H1 (cell line): ENCODE measurements at regions not wholly inside any gene's neighbourhood (a gene's known extent, or its start where the extent isn't known, plus 50 kb on each side); places are given as distances from the start of the nearest gene placed in this dataset.

Experiments
- CTCF ChIA-PET: fragments of 300-600 bp; sonication (Branson Sonifier 250); formaldehyde crosslinking; loops from one replicate; lab custom pipeline; 2021; ENCODE audit not compliant: partially characterized antibody; lab: Charles Lee
- POLR2A ChIA-PET: fragments of 300-600 bp; sonication (Branson Sonifier 250); formaldehyde crosslinking; loops from one replicate; lab custom pipeline; 2021; ENCODE audit warnings: inconsistent platforms; ENCODE audit not compliant: partially characterized antibody; lab: Charles Lee
- DNase-seq, 2 experiments: peaks; one replicate each; pipeline versions ENCODE4 v3.0.0 to v3.0.0-alpha.2; 2010 to 2022; ENCODE audit warnings: low spot score in 2 of 2, low read depth in 1 of 2, mixed read lengths in 1 of 2
- FAIRE-seq: peaks from 2 replicates; lab custom pipeline; 2011; peaks lifted over from hg19 to GRCh38; lab: Jason Lieb, UNC
- H2AFZ ChIP-seq: 2 replicates; pipeline ENCODE4 v1.8.1; 2012; ENCODE audit warnings: low read length, inconsistent platforms
- H2AK5ac ChIP-seq: 2 replicates; pipeline ENCODE4 v1.6.1; 2013; ENCODE audit warnings: low read depth, low read length
- H2BK120ac ChIP-seq: replicated peaks from 2 replicates; pipeline ENCODE3; 2013; ENCODE audit warnings: low read depth, low read length, inconsistent platforms
- H2BK12ac ChIP-seq: 2 replicates; pipeline ENCODE4 v1.6.1; 2013; ENCODE audit warnings: low read depth, low read length
- H2BK15ac ChIP-seq: 2 replicates; pipeline ENCODE4 v1.6.1; 2013; ENCODE audit warnings: low read length
- H2BK20ac ChIP-seq: 2 replicates; pipeline ENCODE4 v1.6.1; 2013; ENCODE audit warnings: low read length
- H2BK5ac ChIP-seq: 2 replicates; pipeline ENCODE4 v1.6.1; 2013; ENCODE audit warnings: low read depth, low read length
- H3K14ac ChIP-seq: 2 replicates; pipeline ENCODE4 v1.6.1; 2013; ENCODE audit warnings: inconsistent platforms; ENCODE audit not compliant: insufficient read length
- H3K18ac ChIP-seq: 2 replicates; pipeline ENCODE4 v1.6.1; 2013; ENCODE audit warnings: low read length; ENCODE audit errors: extremely low read depth
- H3K23ac ChIP-seq: 2 replicates; pipeline ENCODE4 v1.6.1; 2013; ENCODE audit warnings: inconsistent platforms; ENCODE audit not compliant: insufficient read length
- H3K23me2 ChIP-seq: 2 replicates; pipeline ENCODE4 v1.6.1; 2013; ENCODE audit warnings: low read depth, low read length
- H3K27ac ChIP-seq: 2 replicates; pipeline ENCODE4 v1.6.1; 2011; ENCODE audit warnings: low read depth, low read length, inconsistent platforms
- H3K27me3 ChIP-seq, 4 experiments: replicated peaks in 1 of 4; 1 replicate in 1 of 4; 2 replicates in 3 of 4; pipeline versions ENCODE4 v1.6.1 to v1.8.1; 2011 to 2013; ENCODE audit warnings: low read length in 3 of 4, mild to moderate bottlenecking in 3 of 4, inconsistent platforms in 2 of 4, mixed read lengths in 2 of 4, moderate library complexity in 1 of 4; ENCODE audit not compliant: control insufficient read depth in 3 of 4, insufficient read depth in 3 of 4; ENCODE audit errors: extremely low read depth in 1 of 4
- H3K36me3 ChIP-seq, 4 experiments: 2 replicates each; pipeline versions ENCODE4 v1.6.1 to v1.8.1; 2011 to 2013; ENCODE audit warnings: mild to moderate bottlenecking in 4 of 4, low read length in 3 of 4, moderate library complexity in 2 of 4, control low read depth in 1 of 4, inconsistent platforms in 1 of 4; ENCODE audit not compliant: insufficient read depth in 4 of 4, control insufficient read depth in 2 of 4
- H3K4ac ChIP-seq: replicated peaks from 2 replicates; pipeline ENCODE3; 2013; ENCODE audit warnings: low read length, low read depth, mixed read lengths, inconsistent platforms; ENCODE audit not compliant: insufficient read length
- H3K4me1 ChIP-seq, 4 experiments: replicated peaks in 1 of 4; 1 replicate in 1 of 4; 2 replicates in 3 of 4; pipeline versions ENCODE4 v1.6.1 to v1.8.1; 2011 to 2013; ENCODE audit warnings: low read length in 3 of 4, inconsistent platforms in 2 of 4, mixed read lengths in 1 of 4; ENCODE audit not compliant: insufficient read depth in 4 of 4, control insufficient read depth in 3 of 4
- H3K4me2 ChIP-seq, 2 experiments: 2 replicates each; pipeline versions ENCODE4 v1.6.1 to v1.8.1; 2011 to 2013; ENCODE audit warnings: low read depth in 2 of 2, low read length in 2 of 2, control low read depth in 1 of 2, inconsistent platforms in 1 of 2, mild to moderate bottlenecking in 1 of 2; ENCODE audit not compliant: insufficient read depth in 1 of 2
- H3K4me3 ChIP-seq, 4 experiments: fragments of 200-600, 300-600 bp in 1 of 4; sonication (generic), shearing (Covaris generic), sonication (Bioruptor Twin) in 1 of 4; 2 replicates each; pipeline versions ENCODE4 v1.5.1 to v1.8.1; 2011 to 2016; ENCODE audit warnings: low read length in 4 of 4, low read depth in 3 of 4, control low read depth in 2 of 4, inconsistent platforms in 2 of 4, mild to moderate bottlenecking in 2 of 4, mixed read lengths in 1 of 4, moderate library complexity in 1 of 4; ENCODE audit not compliant: insufficient read depth in 2 of 4; ENCODE audit errors: extremely low read depth in 1 of 4
- H3K56ac ChIP-seq: replicated peaks from 2 replicates; pipeline ENCODE3; 2013; ENCODE audit warnings: low read depth, mild to moderate bottlenecking, mixed read lengths, low read length, inconsistent platforms; ENCODE audit not compliant: insufficient read length
- H3K79me1 ChIP-seq: 2 replicates; pipeline ENCODE4 v1.6.1; 2013; ENCODE audit warnings: low read depth, low read length, control low read depth
- H3K79me2 ChIP-seq, 2 experiments: 2 replicates each; pipeline versions ENCODE4 v1.6.1 to v1.8.1; 2012 to 2013; ENCODE audit warnings: low read length in 2 of 2, mild to moderate bottlenecking in 2 of 2, inconsistent platforms in 1 of 2; ENCODE audit not compliant: insufficient read depth in 2 of 2, control insufficient read depth in 1 of 2
- H3K9ac ChIP-seq, 4 experiments: replicated peaks in 1 of 4; 1 replicate in 1 of 4; 2 replicates in 3 of 4; pipeline versions ENCODE4 v1.6.1 to v1.8.1; 2011 to 2013; ENCODE audit warnings: low read depth in 3 of 4, low read length in 3 of 4, control low read depth in 2 of 4, mild to moderate bottlenecking in 2 of 4, moderate library complexity in 2 of 4, inconsistent platforms in 1 of 4; ENCODE audit errors: extremely low read depth in 1 of 4
- H3K9me3 ChIP-seq, 2 experiments: 2 replicates each; pipeline versions ENCODE4 v1.6.1 to v1.8.1; 2012 to 2013; ENCODE audit warnings: mild to moderate bottlenecking in 2 of 2, moderate library complexity in 2 of 2, control low read depth in 1 of 2, inconsistent platforms in 1 of 2, low read depth in 1 of 2, low read length in 1 of 2, mixed read lengths in 1 of 2; ENCODE audit not compliant: insufficient read depth in 2 of 2
- H4K20me1 ChIP-seq, 2 experiments: replicated peaks in 1 of 2; 2 replicates each; pipeline versions ENCODE3 to v1.8.1; 2011 to 2013; ENCODE audit warnings: inconsistent platforms in 2 of 2, low read length in 2 of 2, mild to moderate bottlenecking in 1 of 2; ENCODE audit not compliant: insufficient read depth in 2 of 2, control insufficient read depth in 1 of 2
- H4K5ac ChIP-seq: 2 replicates; pipeline ENCODE4 v1.6.1; 2013; ENCODE audit warnings: low read length, low read depth, mixed read lengths, inconsistent platforms; ENCODE audit not compliant: insufficient read length
- H4K8ac ChIP-seq: 2 replicates; pipeline ENCODE4 v1.8.0; 2013; ENCODE audit warnings: mild to moderate bottlenecking, moderate library complexity, low read length, inconsistent platforms; ENCODE audit not compliant: insufficient read depth; ENCODE audit errors: extremely low read depth
- H4K91ac ChIP-seq: replicated peaks from 2 replicates; pipeline ENCODE3; 2013; ENCODE audit warnings: low read length, mixed read lengths, inconsistent platforms; ENCODE audit not compliant: insufficient read length
- ASH2L ChIP-seq: fragments of 200-600, 300-600 bp; sonication (generic); IDR thresholded peaks from one replicate; pipeline ENCODE4 v1.7.1; 2017; ENCODE audit warnings: low read length
- ATF2 ChIP-seq: IDR thresholded peaks from 2 replicates; pipeline ENCODE4 v1.6.1; 2012; ENCODE audit warnings: low read length, inconsistent platforms
- FOSL1 ChIP-seq: IDR thresholded peaks from 2 replicates; pipeline ENCODE4 v1.6.1; 2011; ENCODE audit warnings: mild to moderate bottlenecking, low read depth, low read length, moderate library complexity; ENCODE audit not compliant: insufficient read depth
- SAP30 ChIP-seq: fragments of 300-600 bp; sonication (generic); IDR thresholded peaks from 2 replicates; pipeline ENCODE4 v1.7.1; 2012; ENCODE audit warnings: low read length, moderate library complexity, mild to moderate bottlenecking, inconsistent platforms; ENCODE audit not compliant: insufficient read depth, insufficient replicate concordance
- SIRT6 ChIP-seq: IDR thresholded peaks from one replicate; pipeline ENCODE4 v1.7.1; 2012; ENCODE audit warnings: low read length, inconsistent platforms
- SP1 ChIP-seq: IDR thresholded peaks from 2 replicates; pipeline ENCODE4 v1.6.1; 2011; ENCODE audit warnings: low read depth, low read length
- TAF1 ChIP-seq: IDR thresholded peaks from 2 replicates; pipeline ENCODE4 v1.6.1; 2011; ENCODE audit warnings: mild to moderate bottlenecking, low read depth, low read length
- WGBS, 2 experiments: shearing (Covaris generic) in 1 of 2; methylation state at CpG; one replicate each; pipeline versions ENCODE4 v1.1.6 to v1.1.7; 2013 to 2015; ENCODE audit warnings: low lambda C conversion rate in 2 of 2, mixed read lengths in 2 of 2, inconsistent platforms in 1 of 2, low coverage in 1 of 2, missing lambda C conversion rate in 1 of 2; ENCODE audit not compliant: insufficient replicate concordance in 2 of 2, insufficient coverage in 1 of 2, insufficient read length in 1 of 2; ENCODE audit errors: extremely low coverage in 1 of 2, missing lambda C conversion rate in 1 of 2; 5-methylcytosine and 5-hydroxymethylcytosine counted together

- no peak overlapping the region for H2BK5ac ChIP-seq
- no peak overlapping the region for H2AK5ac ChIP-seq
- no peak for FAIRE-seq
- no peak overlapping the region for H4K5ac ChIP-seq
- no peak overlapping the region for H3K14ac ChIP-seq
- no peak overlapping the region for H3K18ac ChIP-seq
- WGBS, 2 experiments = 85% methylated on average over 2 of the region's 2 CpGs; no CpG with 5 or more reads in 1 of the 2 experiments
- H3K27ac ChIP-seq = no peak overlapping the region
- H3K36me3 ChIP-seq = no peaks in the 10 kb centered on the region
- no peaks in the 10 kb centered on the region for H3K9me3 ChIP-seq
- H3K23ac ChIP-seq = no peak overlapping the region
- no peak overlapping the region for H3K4me3 ChIP-seq
- H4K20me1 ChIP-seq = no peaks in the 10 kb centered on the region
- H3K4ac ChIP-seq = no peak overlapping the region
- H3K56ac ChIP-seq = no peak overlapping the region
- H2BK20ac ChIP-seq = no peak overlapping the region
- no peaks in the 10 kb centered on the region for H3K4me1 ChIP-seq
- TF ChIP-seq TAF1 (no peak), SAP30 (no peak), FOSL1 (no peak), SIRT6 (no peak), ATF2 (no peak), SP1 (no peak), ASH2L (no peak)
- H4K91ac ChIP-seq = no peak overlapping the region
- no peaks in the 10 kb centered on the region for H3K27me3 ChIP-seq
- H4K8ac ChIP-seq = no peak overlapping the region
- no peaks in the 10 kb centered on the region for H3K23me2 ChIP-seq
- CTCF ChIA-PET = interaction anchor here (0.6 to 1.3 kb wide), 3 partner anchors 28 to 1113 kb away, joined by 3 to 4 read pairs (median 4); no protein-coding TSS in a partner anchor
- no peak overlapping the region for H2BK12ac ChIP-seq
- no peaks in the 10 kb centered on the region for H3K79me2 ChIP-seq
- POLR2A ChIA-PET = no interaction called here
- H3K79me1 ChIP-seq = no peaks in the 10 kb centered on the region
- H3K4me2 ChIP-seq = no peak overlapping the region
- DNase-seq = no peak
- H2BK15ac ChIP-seq = no peak overlapping the region
- H3K9ac ChIP-seq = no peak overlapping the region
- H2AFZ ChIP-seq = no peak overlapping the region
- no peak overlapping the region for H2BK120ac ChIP-seq
Observed at GRCh38 chr11:109668973-109669634, 247.1 kb downstream of the C11orf87 start.
